ENCODE measurements at regions not wholly inside any gene's neighbourhood (a gene's known extent, or its start where the extent isn't known, plus 50 kb on each side); places are given as distances from the start of the nearest gene placed in this dataset.

- no peak for TF ChIP-seq CTCF (conservative IDR thresholded peaks at IDR 0.05)
- Mint-ChIP-seq H3K4me3 (no peak overlapping the region), H3K27ac (ENCODE audit: unreplicated experiment) (no peak overlapping the region), H3K4me1 (no peaks in the 10 kb centered on the region), H3K36me3 (ENCODE audit: low read depth) (no peaks in the 10 kb centered on the region), H3K27me3 (ENCODE audit: low read depth) (no peaks in the 10 kb centered on the region), H3K9me3 (peaks cover 8% of the 10 kb centered on the region)
- no peak for DNase-seq (ENCODE audit: low read depth, low spot score)
Measured at GRCh38 chr12:78795934-78796445, 68.6 kb upstream of the SYT1 start.

DNA sequence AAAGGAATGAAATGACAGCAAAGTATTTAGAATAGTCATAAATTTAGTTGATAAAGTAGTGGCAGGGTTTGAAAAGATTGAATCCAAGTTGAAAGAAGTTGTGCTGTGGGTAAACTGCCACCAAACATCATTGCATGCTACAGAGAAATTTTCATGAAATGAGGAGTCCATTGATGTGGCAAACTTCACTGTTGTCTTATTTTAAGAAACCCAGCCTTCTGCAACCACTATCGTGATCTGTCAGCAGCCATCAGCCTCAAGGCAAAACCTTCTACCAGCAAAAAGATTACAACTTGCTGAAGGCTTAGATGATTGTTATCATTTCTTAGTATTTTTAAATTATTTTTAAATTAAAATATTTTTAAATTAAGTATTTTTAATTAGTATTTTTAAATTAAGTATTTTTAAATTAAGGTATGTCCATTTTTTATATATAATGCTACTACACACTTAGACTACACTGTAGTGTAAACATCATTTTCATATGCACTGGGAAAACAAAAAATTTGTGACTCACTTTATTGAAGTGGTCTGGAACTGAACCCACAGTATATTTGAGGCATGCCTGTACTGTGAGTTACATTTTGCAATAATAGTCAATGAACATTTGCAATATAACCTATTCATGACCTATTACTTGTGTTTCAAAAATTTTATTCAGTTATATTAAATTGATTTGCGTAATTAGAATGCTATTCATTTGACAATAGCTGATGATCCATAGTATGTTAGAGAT lies 67.2 kb upstream of the SYT1 start:
- H3K36me3 Mint-ChIP-seq (ENCODE audit: low read depth) = no peaks in the 10 kb centered on the region
- H3K27me3 Mint-ChIP-seq (ENCODE audit: low read depth) = no peaks in the 10 kb centered on the region
- no peaks in the 10 kb centered on the region for H3K4me1 Mint-ChIP-seq
- no peak for DNase-seq (ENCODE audit: low read depth, low spot score)
- H3K27ac Mint-ChIP-seq (ENCODE audit: unreplicated experiment) = no peak overlapping the region
- H3K4me3 Mint-ChIP-seq = no peak overlapping the region
- TF ChIP-seq CTCF (conservative IDR thresholded peaks at IDR 0.05) = no peak
- peaks cover 8% of the 10 kb centered on the region for H3K9me3 Mint-ChIP-seq

GRCh38 chr12:78799649-78800048 lies 64.9 kb upstream of the SYT1 start:
- H3K36me3 Mint-ChIP-seq (ENCODE audit: low read depth) = no peaks in the 10 kb centered on the region
- no peak overlapping the region for H3K27ac Mint-ChIP-seq (ENCODE audit: unreplicated experiment)
- no peaks in the 10 kb centered on the region for H3K27me3 Mint-ChIP-seq (ENCODE audit: low read depth)
- no peak overlapping the region for H3K4me3 Mint-ChIP-seq
- H3K9me3 Mint-ChIP-seq = peaks cover 6% of the 10 kb centered on the region
- DNase-seq (ENCODE audit: low read depth, low spot score) = no peak
- TF ChIP-seq CTCF (conservative IDR thresholded peaks at IDR 0.05) = no peak
- H3K4me1 Mint-ChIP-seq = no peaks in the 10 kb centered on the region

DNA sequence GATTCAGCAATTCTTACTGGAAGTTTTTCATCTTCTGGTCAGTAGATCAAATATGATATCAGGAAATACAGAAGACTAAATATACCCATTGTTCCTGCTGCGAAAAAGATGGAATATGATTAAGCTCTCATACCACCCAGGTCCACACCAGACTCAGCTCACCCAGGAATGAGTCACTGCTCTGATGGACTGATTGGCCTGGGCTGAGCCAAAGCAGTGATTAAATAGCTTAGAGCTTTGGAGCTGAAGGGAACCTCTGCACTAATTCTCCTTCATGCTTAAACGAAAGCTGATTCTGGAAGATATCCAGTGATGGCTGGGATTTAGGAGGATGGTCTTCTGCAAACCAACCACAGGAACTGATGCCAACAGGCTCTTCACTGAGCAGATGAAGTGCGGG lies 62.0 kb upstream of the SYT1 start:
- Mint-ChIP-seq H3K9me3 (no peaks in the 10 kb centered on the region), H3K4me1 (no peaks in the 10 kb centered on the region), H3K27ac (ENCODE audit: unreplicated experiment) (no peak overlapping the region), H3K36me3 (ENCODE audit: low read depth) (no peaks in the 10 kb centered on the region), H3K4me3 (no peak overlapping the region), H3K27me3 (ENCODE audit: low read depth) (no peaks in the 10 kb centered on the region)
- no peak for TF ChIP-seq CTCF (conservative IDR thresholded peaks at IDR 0.05)
- DNase-seq (ENCODE audit: low read depth, low spot score) = no peak

DNA sequence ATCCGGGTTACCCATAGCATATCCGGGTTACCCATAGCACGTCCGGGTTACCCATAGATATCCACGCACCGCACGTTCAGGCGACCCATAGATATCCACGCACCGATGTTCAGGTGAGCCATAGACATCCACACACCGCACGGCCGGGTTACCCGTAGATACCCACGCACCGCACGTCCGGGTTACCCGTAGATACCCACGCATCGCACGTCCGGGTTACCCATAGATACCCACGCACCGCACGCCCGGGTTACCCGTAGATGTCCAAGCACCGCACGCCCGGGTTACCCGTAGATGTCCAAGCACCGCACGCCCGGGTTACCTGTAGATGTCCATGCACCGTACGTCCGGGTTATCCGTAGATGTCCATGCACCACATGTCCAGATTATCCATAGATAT lies 60.3 kb upstream of the SYT1 start:
- DNase-seq (ENCODE audit: low read depth, low spot score) = no peak
- Mint-ChIP-seq H3K4me3 (no peak overlapping the region), H3K4me1 (no peaks in the 10 kb centered on the region), H3K27ac (ENCODE audit: unreplicated experiment) (no peak overlapping the region), H3K36me3 (ENCODE audit: low read depth) (no peaks in the 10 kb centered on the region), H3K27me3 (ENCODE audit: low read depth) (no peaks in the 10 kb centered on the region), H3K9me3 (no peaks in the 10 kb centered on the region)
- TF ChIP-seq CTCF (conservative IDR thresholded peaks at IDR 0.05) = no peak
